ENCODE measurements at regions not wholly inside any gene's neighbourhood (a gene's known extent, or its start where the extent isn't known, plus 50 kb on each side); places are given as distances from the start of the nearest gene placed in this dataset.

DNA sequence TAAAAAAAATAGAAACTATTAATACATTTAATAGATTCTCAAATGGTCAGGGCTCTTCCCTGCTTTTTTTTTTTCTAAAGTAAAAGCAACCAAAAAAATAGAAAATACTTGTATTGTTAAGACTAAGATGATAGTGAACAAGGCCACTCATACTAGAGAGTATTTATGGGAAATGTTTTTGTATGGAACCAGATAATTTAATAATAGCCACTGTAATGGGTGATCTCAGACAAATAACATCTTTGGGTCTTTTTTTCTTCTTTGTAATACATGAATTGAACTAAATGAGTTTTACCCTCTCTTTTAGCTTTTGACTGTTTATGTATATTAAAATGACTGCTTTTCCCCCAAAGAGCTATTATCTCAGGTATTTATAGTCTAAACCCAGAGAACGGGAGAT lies 92.1 kb upstream of the ELOVL6 start:
- DNase-seq, result no peak
- Histone ChIP-seq H3K27ac (no peak overlapping the region), H3K36me3 (no peaks in the 10 kb centered on the region), H3K9me3 (no peaks in the 10 kb centered on the region), H3K4me1 (no peaks in the 10 kb centered on the region), H3K4me3 (no peak overlapping the region), H3K27me3 (no peaks in the 10 kb centered on the region)
- no peak for TF ChIP-seq POLR2A (IDR thresholded peaks at IDR 0.05)
- TF ChIP-seq, protein P1, sequence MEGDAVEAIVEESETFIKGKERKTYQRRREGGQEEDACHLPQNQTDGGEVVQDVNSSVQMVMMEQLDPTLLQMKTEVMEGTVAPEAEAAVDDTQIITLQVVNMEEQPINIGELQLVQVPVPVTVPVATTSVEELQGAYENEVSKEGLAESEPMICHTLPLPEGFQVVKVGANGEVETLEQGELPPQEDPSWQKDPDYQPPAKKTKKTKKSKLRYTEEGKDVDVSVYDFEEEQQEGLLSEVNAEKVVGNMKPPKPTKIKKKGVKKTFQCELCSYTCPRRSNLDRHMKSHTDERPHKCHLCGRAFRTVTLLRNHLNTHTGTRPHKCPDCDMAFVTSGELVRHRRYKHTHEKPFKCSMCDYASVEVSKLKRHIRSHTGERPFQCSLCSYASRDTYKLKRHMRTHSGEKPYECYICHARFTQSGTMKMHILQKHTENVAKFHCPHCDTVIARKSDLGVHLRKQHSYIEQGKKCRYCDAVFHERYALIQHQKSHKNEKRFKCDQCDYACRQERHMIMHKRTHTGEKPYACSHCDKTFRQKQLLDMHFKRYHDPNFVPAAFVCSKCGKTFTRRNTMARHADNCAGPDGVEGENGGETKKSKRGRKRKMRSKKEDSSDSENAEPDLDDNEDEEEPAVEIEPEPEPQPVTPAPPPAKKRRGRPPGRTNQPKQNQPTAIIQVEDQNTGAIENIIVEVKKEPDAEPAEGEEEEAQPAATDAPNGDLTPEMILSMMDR (IDR thresholded peaks at IDR 0.05), result no peak

DNA sequence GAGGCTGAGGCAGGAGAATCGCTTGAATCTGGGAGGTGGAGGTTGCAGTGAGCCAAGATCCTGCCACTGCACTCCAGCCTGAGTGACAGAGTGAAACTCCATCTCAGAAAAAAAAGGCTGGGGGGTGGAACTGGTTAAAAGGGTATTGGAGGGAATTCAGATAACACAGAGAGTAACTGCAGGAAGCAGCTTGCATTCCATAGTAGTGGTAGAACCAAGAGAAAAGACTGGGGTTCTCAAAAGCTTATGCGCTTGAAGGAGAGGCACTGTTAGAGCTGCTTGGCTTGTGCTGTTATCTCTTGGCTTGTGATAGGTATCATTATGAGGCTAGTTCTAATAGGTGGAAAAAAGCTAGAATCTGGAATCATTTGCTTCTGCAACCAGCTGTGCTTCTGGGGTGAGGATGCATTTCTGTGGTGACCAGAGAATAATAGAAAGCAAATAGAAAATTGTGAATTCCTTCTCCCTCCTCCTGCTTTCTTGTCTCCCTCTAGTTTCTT lies 91.2 kb upstream of the ELOVL6 start:
- Histone ChIP-seq H3K4me1 (no peaks in the 10 kb centered on the region), H3K4me3 (no peak overlapping the region), H3K36me3 (no peaks in the 10 kb centered on the region), H3K9me3 (no peaks in the 10 kb centered on the region), H3K27me3 (no peaks in the 10 kb centered on the region), H3K27ac (no peak overlapping the region)
- TF ChIP-seq POLR2A (IDR thresholded peaks at IDR 0.05), result no peak
- TF ChIP-seq, protein P1 (IDR thresholded peaks at IDR 0.05), result no peak
- DNase-seq, result no peak

DNA sequence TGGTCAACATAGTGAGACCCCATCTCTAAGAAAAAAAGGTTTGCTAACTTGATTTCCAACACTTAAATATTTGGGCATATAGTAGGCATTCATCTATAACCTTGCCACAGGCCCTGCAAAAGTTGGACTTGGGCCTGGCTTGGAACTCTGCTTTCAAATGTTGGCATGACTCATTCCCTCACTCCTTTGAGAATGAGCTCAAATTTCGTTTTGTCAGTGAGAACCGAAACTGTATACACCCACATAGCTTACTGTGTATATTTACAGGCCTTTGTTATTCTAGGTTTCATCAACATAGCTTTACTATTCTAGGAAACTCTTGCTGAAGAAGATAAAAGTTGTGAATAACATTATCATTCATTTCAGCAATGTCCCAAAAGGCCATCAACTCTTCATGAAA lies 88.7 kb upstream of the ELOVL6 start:
- Histone ChIP-seq H3K27me3 (no peaks in the 10 kb centered on the region), H3K9me3 (no peaks in the 10 kb centered on the region), H3K36me3 (no peaks in the 10 kb centered on the region), H3K4me3 (no peak overlapping the region), H3K27ac (no peak overlapping the region), H3K4me1 (no peaks in the 10 kb centered on the region)
- DNase-seq, result no peak
- TF ChIP-seq POLR2A (IDR thresholded peaks at IDR 0.05), result no peak

DNA sequence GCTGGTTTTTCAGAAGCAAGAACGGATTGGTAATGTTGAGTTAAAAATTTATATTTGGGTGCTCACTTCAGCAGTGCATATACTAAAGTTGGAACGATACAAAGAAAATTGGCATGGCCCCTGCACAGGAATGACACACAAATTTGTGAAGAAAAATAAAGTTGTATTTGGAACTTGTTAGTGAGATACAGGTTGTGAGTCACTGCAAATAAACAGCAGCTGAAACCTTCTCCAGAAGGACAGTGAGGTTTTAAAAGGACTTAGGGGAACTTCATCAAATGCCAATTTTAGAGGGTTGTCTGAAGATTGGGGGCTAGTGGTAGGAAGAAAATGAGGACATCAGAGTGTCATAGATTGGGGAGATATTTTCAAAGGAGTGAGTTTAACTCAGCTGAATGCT lies 79.7 kb upstream of the ELOVL6 start:
- no peak for DNase-seq
- H3K4me1 ChIP-seq, result no peaks in the 10 kb centered on the region
- H3K27ac ChIP-seq, result no peak overlapping the region
- H3K27me3 ChIP-seq, result no peaks in the 10 kb centered on the region
- H3K4me3 ChIP-seq, result no peak overlapping the region
- TF ChIP-seq, protein P1 (IDR thresholded peaks at IDR 0.05), result no peak
- TF ChIP-seq POLR2A (IDR thresholded peaks at IDR 0.05), result no peak
- H3K9me3 ChIP-seq, result no peaks in the 10 kb centered on the region
- H3K36me3 ChIP-seq, result no peaks in the 10 kb centered on the region

DNA sequence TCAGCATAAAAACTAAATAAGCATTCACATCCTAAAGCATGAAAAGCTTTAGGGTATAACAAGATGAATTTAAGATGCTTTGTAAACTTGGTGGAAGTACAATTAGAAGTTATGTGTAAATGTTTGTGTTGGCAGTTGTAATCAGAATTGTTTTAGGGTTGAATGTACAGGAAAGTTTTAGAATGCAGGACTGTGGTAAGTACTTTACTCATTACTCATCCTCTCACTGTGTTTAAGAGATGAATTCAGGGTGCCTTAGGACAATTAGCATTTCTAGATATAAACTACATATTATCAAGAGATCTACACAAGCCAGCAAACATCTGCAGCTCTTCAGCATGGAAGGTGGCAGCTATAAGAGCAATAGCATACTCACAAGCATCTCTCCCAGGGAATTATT lies 77.5 kb upstream of the ELOVL6 start:
- H3K36me3 ChIP-seq, result no peaks in the 10 kb centered on the region
- TF ChIP-seq, protein P1 (IDR thresholded peaks at IDR 0.05), result no peak
- TF ChIP-seq POLR2A (IDR thresholded peaks at IDR 0.05), result no peak
- H3K4me3 ChIP-seq, result no peak overlapping the region
- H3K9me3 ChIP-seq, result no peaks in the 10 kb centered on the region
- no peak overlapping the region for H3K27ac ChIP-seq
- H3K4me1 ChIP-seq, result no peaks in the 10 kb centered on the region
- H3K27me3 ChIP-seq, result no peaks in the 10 kb centered on the region
- DNase-seq, result no peak

DNA sequence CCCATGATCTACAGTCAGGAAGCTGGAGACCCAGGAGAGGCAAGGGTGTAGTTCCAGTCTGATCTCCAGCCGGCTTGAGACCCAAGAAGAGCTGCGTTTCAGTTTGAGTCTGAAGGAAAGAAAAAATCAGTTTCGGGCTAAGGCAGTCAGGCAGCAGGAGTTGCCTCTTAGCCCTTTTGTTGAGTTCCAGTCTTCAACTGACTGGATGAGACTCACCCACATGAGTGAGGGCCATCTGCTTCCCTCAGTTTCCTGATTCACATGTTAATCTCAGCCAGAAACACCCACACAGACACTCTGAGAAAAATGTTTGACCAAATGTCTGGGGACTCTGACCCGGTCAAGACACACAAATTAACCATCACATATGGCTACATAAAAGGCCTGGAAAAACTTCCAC lies 73.6 kb upstream of the ELOVL6 start:
- H3K36me3 ChIP-seq, result no peaks in the 10 kb centered on the region
- no peaks in the 10 kb centered on the region for H3K9me3 ChIP-seq
- TF ChIP-seq, protein P1 (IDR thresholded peaks at IDR 0.05), result no peak
- TF ChIP-seq POLR2A (IDR thresholded peaks at IDR 0.05), result no peak
- H3K4me1 ChIP-seq, result no peaks in the 10 kb centered on the region
- H3K27ac ChIP-seq, result no peak overlapping the region
- no peaks in the 10 kb centered on the region for H3K27me3 ChIP-seq
- no peak for DNase-seq
- H3K4me3 ChIP-seq, result no peak overlapping the region
